Neural progenitor cell (in vitro differentiated cells): ENCODE measurements at regions not wholly inside any gene's neighbourhood (a gene's known extent, or its start where the extent isn't known, plus 50 kb on each side); places are given as distances from the start of the nearest gene placed in this dataset.

Experiments
- DNase-seq: peaks from one replicate; pipeline ENCODE4 v3.0.0-alpha.2; 2016; ENCODE audit warnings: low spot score
- H2AFZ ChIP-seq: fragments of 200-600 bp; sonication (generic); replicated peaks from 2 replicates; pipeline ENCODE4 v1.6.1; 2016; ENCODE audit warnings: antibody characterized with exemption
- H3F3A ChIP-seq: fragments of 200-600 bp; sonication (generic); 2 replicates; pipeline ENCODE4 v1.6.1; 2016; ENCODE audit warnings: antibody characterized with exemption, low read depth
- H3K27ac ChIP-seq: fragments of 200-600 bp; sonication (generic); 2 replicates; pipeline ENCODE4 v1.5.1; 2016; ENCODE audit warnings: mild to moderate bottlenecking
- H3K27me3 ChIP-seq: fragments of 200-600 bp; sonication (generic); 2 replicates; pipeline ENCODE4 v1.6.1; 2016; ENCODE audit warnings: mild to moderate bottlenecking, moderate library complexity
- H3K36me3 ChIP-seq: fragments of 200-600 bp; sonication (generic); 2 replicates; pipeline ENCODE4 v1.5.1; 2016
- H3K4me1 ChIP-seq: fragments of 200-600 bp; sonication (generic); 2 replicates; pipeline ENCODE4 v1.6.1; 2016; ENCODE audit warnings: mixed run types
- H3K4me2 ChIP-seq: fragments of 200-600 bp; sonication (generic); 2 replicates; pipeline ENCODE4 v1.6.1; 2016
- H3K4me3 ChIP-seq: fragments of 200-600 bp; sonication (generic); 2 replicates; pipeline ENCODE4 v1.5.1; 2016
- H3K79me2 ChIP-seq: fragments of 200-600 bp; sonication (generic); 2 replicates; pipeline ENCODE4 v1.6.1; 2016; ENCODE audit warnings: low read depth
- H3K9ac ChIP-seq: fragments of 200-600 bp; sonication (generic); 2 replicates; pipeline ENCODE4 v1.6.1; 2016
- H3K9me3 ChIP-seq: fragments of 200-600 bp; sonication (generic); 2 replicates; pipeline ENCODE4 v1.5.1; 2016; ENCODE audit warnings: low read depth
- H4K20me1 ChIP-seq: fragments of 200-600 bp; sonication (generic); 2 replicates; pipeline ENCODE4 v1.6.1; 2016; ENCODE audit warnings: low read depth
- H3K27ac Mint-ChIP-seq: 3 replicates; pipeline ENCODE4 v1.8.0; 2021; ENCODE audit warnings: mixed read lengths
- H3K27me3 Mint-ChIP-seq: 2 replicates; pipeline ENCODE4 v1.8.0; 2022; ENCODE audit warnings: low read depth, mild to moderate bottlenecking, inconsistent platforms, moderate library complexity, mixed read lengths; ENCODE audit not compliant: insufficient read depth
- H3K36me3 Mint-ChIP-seq: 3 replicates; pipeline ENCODE4 v1.8.0; 2021; ENCODE audit warnings: mixed read lengths
- H3K4me1 Mint-ChIP-seq: 3 replicates; pipeline ENCODE4 v1.8.0; 2021; ENCODE audit warnings: mixed read lengths
- H3K4me3 Mint-ChIP-seq: 3 replicates; pipeline ENCODE4 v1.8.0; 2021; ENCODE audit warnings: mild to moderate bottlenecking, moderate library complexity, mixed read lengths
- H3K9me3 Mint-ChIP-seq: 3 replicates; pipeline ENCODE4 v1.8.0; 2020; ENCODE audit warnings: mixed read lengths
- EZH2 ChIP-seq: fragments of 200-600 bp; sonication (generic); IDR thresholded peaks from 2 replicates; pipeline ENCODE4 v1.6.1; 2017; ENCODE audit warnings: antibody characterized with exemption, mild to moderate bottlenecking, moderate library complexity
- EZH2phosphoT487 ChIP-seq: fragments of 200-600 bp; sonication (generic); IDR thresholded peaks from 2 replicates; pipeline ENCODE4 v1.6.1; 2017; ENCODE audit warnings: antibody characterized with exemption
- TF ChIP-seq, protein P1 (sequence below): fragments of 200-600 bp; sonication (generic); IDR thresholded peaks from 2 replicates; pipeline ENCODE4 v1.5.1; 2017; ENCODE audit warnings: antibody characterized with exemption, mild to moderate bottlenecking

DNA sequence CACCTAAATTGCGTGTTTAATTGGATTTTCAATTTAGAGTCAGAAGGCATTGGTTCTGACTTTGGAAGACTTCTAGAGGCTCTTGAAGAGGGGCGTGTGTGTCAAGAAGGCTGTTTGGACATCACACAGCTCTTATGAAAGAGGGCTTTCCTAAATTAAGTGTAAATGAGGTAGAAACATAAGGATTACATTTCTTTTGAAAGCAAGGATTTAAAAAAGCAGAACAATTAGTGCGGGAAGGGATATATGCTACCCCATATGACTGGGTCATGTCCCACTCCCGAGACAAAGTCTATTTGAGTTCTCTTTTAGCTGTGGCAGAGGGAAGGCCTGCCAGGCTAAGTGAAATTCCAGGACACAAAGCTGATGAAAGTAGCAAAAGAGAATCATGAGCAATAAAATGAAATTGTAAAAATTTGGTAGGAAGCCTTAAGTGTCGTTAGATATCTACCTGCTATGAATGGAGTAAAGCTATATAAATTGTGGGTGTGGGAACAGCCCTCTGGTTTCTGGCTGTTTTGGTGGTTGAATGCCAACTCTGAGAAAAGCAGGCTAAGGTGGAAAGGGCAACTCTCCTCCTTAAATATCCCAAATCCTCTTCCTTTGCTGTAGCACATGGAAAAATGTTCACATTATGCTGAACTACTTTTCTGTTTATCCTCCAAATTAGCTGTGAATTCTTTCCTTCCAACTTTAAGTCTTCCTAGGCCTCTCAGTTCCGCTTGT lies 100.6 kb upstream of the TSC22D2 start:
- H3F3A ChIP-seq: no peaks in the 10 kb centered on the region
- H3K27ac ChIP-seq: no peak overlapping the region
- H3K27me3 ChIP-seq: no peaks in the 10 kb centered on the region
- Mint-ChIP-seq H3K4me3 (no peak overlapping the region), H3K36me3 (no peaks in the 10 kb centered on the region), H3K27ac (no peak overlapping the region), H3K27me3 (peaks cover 4% of the 10 kb centered on the region), H3K4me1 (peaks cover 3% of the 10 kb centered on the region), H3K9me3 (no peaks in the 10 kb centered on the region)
- no peaks in the 10 kb centered on the region for H3K4me1 ChIP-seq
- H3K79me2 ChIP-seq: no peaks in the 10 kb centered on the region
- no peak overlapping the region for H3K4me2 ChIP-seq
- H3K9ac ChIP-seq: no peak overlapping the region
- no peaks in the 10 kb centered on the region for H4K20me1 ChIP-seq
- no peak overlapping the region for H3K4me3 ChIP-seq
- no peak for DNase-seq
- no peak overlapping the region for H2AFZ ChIP-seq
- no peaks in the 10 kb centered on the region for H3K9me3 ChIP-seq
- TF ChIP-seq, protein P1, sequence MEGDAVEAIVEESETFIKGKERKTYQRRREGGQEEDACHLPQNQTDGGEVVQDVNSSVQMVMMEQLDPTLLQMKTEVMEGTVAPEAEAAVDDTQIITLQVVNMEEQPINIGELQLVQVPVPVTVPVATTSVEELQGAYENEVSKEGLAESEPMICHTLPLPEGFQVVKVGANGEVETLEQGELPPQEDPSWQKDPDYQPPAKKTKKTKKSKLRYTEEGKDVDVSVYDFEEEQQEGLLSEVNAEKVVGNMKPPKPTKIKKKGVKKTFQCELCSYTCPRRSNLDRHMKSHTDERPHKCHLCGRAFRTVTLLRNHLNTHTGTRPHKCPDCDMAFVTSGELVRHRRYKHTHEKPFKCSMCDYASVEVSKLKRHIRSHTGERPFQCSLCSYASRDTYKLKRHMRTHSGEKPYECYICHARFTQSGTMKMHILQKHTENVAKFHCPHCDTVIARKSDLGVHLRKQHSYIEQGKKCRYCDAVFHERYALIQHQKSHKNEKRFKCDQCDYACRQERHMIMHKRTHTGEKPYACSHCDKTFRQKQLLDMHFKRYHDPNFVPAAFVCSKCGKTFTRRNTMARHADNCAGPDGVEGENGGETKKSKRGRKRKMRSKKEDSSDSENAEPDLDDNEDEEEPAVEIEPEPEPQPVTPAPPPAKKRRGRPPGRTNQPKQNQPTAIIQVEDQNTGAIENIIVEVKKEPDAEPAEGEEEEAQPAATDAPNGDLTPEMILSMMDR: no peak
- TF ChIP-seq EZH2phosphoT487: no peak
- no peak for TF ChIP-seq EZH2
- H3K36me3 ChIP-seq: no peaks in the 10 kb centered on the region

DNA sequence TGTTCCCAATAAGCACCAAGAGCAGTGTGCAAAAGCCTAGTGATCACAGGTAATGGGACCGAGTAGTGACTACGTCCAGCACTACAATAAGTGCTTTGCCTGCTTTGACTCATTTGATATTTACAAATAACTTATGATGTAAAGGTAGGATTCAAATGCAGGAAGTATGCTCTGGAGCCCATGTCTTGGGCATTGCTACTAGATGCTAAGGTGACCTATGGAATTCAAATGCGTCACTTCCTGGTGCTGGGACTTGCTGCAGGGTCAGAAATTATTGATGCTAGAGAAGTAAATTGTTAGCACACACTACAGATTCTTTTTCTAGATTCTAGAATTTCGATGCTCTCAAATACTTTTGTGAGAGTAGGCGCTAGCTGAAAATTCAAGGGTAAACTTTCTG lies 101.2 kb upstream of the TSC22D2 start:
- no peaks in the 10 kb centered on the region for H3F3A ChIP-seq
- no peaks in the 10 kb centered on the region for H3K79me2 ChIP-seq
- no peaks in the 10 kb centered on the region for H4K20me1 ChIP-seq
- Mint-ChIP-seq H3K9me3 (no peaks in the 10 kb centered on the region), H3K27me3 (peaks cover 4% of the 10 kb centered on the region), H3K4me1 (peaks cover 3% of the 10 kb centered on the region), H3K27ac (no peak overlapping the region), H3K36me3 (no peaks in the 10 kb centered on the region), H3K4me3 (no peak overlapping the region)
- H3K27me3 ChIP-seq: no peaks in the 10 kb centered on the region
- no peaks in the 10 kb centered on the region for H3K4me1 ChIP-seq
- TF ChIP-seq, protein P1: no peak
- TF ChIP-seq EZH2: no peak
- TF ChIP-seq EZH2phosphoT487: no peak
- H3K36me3 ChIP-seq: no peaks in the 10 kb centered on the region
- H3K9ac ChIP-seq: no peak overlapping the region
- H2AFZ ChIP-seq: no peak overlapping the region
- H3K9me3 ChIP-seq: no peaks in the 10 kb centered on the region
- no peak overlapping the region for H3K4me2 ChIP-seq
- DNase-seq: no peak
- no peak overlapping the region for H3K4me3 ChIP-seq
- H3K27ac ChIP-seq: no peak overlapping the region

DNA sequence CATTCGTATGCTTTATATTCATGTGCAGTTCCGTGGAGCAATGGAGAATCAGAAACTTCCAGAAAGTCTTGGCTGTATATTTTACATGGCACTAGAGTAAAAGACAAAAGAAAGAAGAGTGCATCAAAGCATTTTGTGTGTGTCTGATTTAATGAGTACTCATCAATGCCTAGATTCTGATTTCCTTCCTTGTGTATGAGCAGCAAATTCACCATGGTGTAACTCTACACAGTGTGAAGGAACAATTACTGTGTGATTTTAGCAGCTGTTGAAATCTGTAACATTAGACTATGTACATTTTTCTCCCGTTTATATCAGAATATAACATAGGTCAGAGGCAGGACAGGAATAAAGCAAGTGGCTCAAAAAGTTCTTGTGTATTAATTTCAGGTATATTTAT lies 102.0 kb upstream of the TSC22D2 start:
- Mint-ChIP-seq H3K9me3 (no peaks in the 10 kb centered on the region), H3K27ac (peak overlapping the region; percentile 8), H3K4me3 (no peak overlapping the region), H3K27me3 (peaks cover 4% of the 10 kb centered on the region), H3K36me3 (no peaks in the 10 kb centered on the region), H3K4me1 (peaks cover 3% of the 10 kb centered on the region)
- Histone ChIP-seq H3K9me3 (no peaks in the 10 kb centered on the region), H3K4me1 (no peaks in the 10 kb centered on the region), H4K20me1 (no peaks in the 10 kb centered on the region), H3K4me3 (no peak overlapping the region), H3F3A (no peaks in the 10 kb centered on the region), H3K4me2 (no peak overlapping the region), H3K9ac (no peak overlapping the region), H3K79me2 (no peaks in the 10 kb centered on the region), H3K27me3 (no peaks in the 10 kb centered on the region), H2AFZ (no peak overlapping the region), H3K27ac (no peak overlapping the region), H3K36me3 (no peaks in the 10 kb centered on the region)
- no peak for DNase-seq
- TF ChIP-seq EZH2 (no peak), EZH2phosphoT487 (no peak)
- TF ChIP-seq, protein P1: no peak
